ENCODE measurements at regions not wholly inside any gene's neighbourhood (a gene's known extent, or its start where the extent isn't known, plus 50 kb on each side); places are given as distances from the start of the nearest gene placed in this dataset.

GRCh38 chr13:95434111-95434510 lies 118.4 kb upstream of the CLDN10 start:
- TF ChIP-seq ZNF274 (IDR thresholded peaks at IDR 0.05; ENCODE audit: low read depth, low read length): no peak
- no peak for TF ChIP-seq SUZ12 (IDR thresholded peaks at IDR 0.05; ENCODE audit: extremely low read depth, insufficient read depth, insufficient read length)
- no peak for TF ChIP-seq YY1 (IDR thresholded peaks at IDR 0.05; ENCODE audit: insufficient read depth, insufficient read length)

All from NT2/D1 (cell line).